Spleen (tissue), 7 donors: ENCODE measurements at regions not wholly inside any gene's neighbourhood (a gene's known extent, or its start where the extent isn't known, plus 50 kb on each side); places are given as distances from the start of the nearest gene placed in this dataset.

Experiments used
- POLR2A ChIP-seq, 3 donors: fragments of 450-650 bp; IDR thresholded peaks; one replicate each; pipeline ENCODE4 v1.5.1; 2017; ENCODE audit warnings: antibody characterized with exemption in 3 of 3, mild to moderate bottlenecking in 1 of 3
- TF ChIP-seq, protein P1 (sequence below), 11 experiments: fragments of 200-600 bp in 7 of 11; fragments of 450-650 bp in 4 of 11; sonication (generic) in 4 of 11; IDR thresholded peaks in 8 of 11; conservative IDR thresholded peaks in 3 of 11; 1 replicate in 7 of 11; 2 replicates in 4 of 11; pipeline versions ENCODE4 v1.4.0 to v1.8.0; 2016 to 2021; ENCODE audit warnings: antibody characterized with exemption in 11 of 11, inconsistent platforms in 4 of 11, mild to moderate bottlenecking in 1 of 11
- donor health status: DM: no; HTN: no; CAD: no; lungs with moderate emphysema.
- donor health status: DM: no; HTN: no; CAD: no.
- donor health status: DM: no; HTN: no; CAD: no.

DNA sequence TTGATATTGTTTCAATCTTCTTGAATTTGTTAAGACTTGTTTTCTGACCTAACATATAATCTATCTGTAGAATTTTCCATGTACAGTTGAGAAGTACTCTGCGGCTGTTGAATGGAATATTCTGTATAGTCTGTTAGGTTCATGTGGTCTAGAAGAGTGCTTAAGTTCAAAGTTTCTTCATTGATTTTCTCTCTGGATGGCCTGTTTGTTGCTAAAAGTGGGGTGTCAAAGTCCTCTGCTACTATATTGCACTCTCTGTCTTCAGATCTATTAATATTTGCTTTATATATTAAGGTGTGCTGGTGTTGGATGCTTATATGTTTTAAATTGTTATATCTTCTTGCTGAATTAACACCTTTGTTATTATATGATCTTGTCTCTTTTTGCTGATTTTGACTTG is 290.9 kb upstream of the STXBP6 start:
- TF ChIP-seq, protein P1, sequence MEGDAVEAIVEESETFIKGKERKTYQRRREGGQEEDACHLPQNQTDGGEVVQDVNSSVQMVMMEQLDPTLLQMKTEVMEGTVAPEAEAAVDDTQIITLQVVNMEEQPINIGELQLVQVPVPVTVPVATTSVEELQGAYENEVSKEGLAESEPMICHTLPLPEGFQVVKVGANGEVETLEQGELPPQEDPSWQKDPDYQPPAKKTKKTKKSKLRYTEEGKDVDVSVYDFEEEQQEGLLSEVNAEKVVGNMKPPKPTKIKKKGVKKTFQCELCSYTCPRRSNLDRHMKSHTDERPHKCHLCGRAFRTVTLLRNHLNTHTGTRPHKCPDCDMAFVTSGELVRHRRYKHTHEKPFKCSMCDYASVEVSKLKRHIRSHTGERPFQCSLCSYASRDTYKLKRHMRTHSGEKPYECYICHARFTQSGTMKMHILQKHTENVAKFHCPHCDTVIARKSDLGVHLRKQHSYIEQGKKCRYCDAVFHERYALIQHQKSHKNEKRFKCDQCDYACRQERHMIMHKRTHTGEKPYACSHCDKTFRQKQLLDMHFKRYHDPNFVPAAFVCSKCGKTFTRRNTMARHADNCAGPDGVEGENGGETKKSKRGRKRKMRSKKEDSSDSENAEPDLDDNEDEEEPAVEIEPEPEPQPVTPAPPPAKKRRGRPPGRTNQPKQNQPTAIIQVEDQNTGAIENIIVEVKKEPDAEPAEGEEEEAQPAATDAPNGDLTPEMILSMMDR (IDR thresholded peaks at IDR 0.05 in 8 of 11, conservative IDR thresholded peaks at IDR 0.05 in 3 of 11), result no peak
- TF ChIP-seq POLR2A (IDR thresholded peaks at IDR 0.05), result no peak
